Thyroid gland (tissue), 4 donors: ENCODE measurements at regions not wholly inside any gene's neighbourhood (a gene's known extent, or its start where the extent isn't known, plus 50 kb on each side); places are given as distances from the start of the nearest gene placed in this dataset.

ENCODE experiments used
- DNase-seq, 2 donors: peaks; one replicate each; pipeline ENCODE4 v3.0.0-alpha.2; 2019
- H3K27ac ChIP-seq, 3 donors: fragments of 200-600 bp; sonication (generic); 1 replicate in 2 of 3; 2 replicates in 1 of 3; pipeline ENCODE4 v1.5.1; 2016 to 2019; ENCODE audit warnings: mild to moderate bottlenecking in 1 of 3, moderate library complexity in 1 of 3
- H3K27me3 ChIP-seq: fragments of 200-600 bp; sonication (generic); one replicate; pipeline ENCODE4 v1.5.1; 2019
- H3K36me3 ChIP-seq, 2 donors: fragments of 200-600 bp; sonication (generic); one replicate each; pipeline ENCODE4 v1.5.1; 2016 to 2019
- H3K4me1 ChIP-seq, 2 donors: fragments of 200-600 bp; sonication (generic); one replicate each; pipeline ENCODE4 v1.5.1; 2017 to 2019
- H3K4me3 ChIP-seq, 3 donors: fragments of 200-600 bp; sonication (generic); replicated peaks in 1 of 3; 1 replicate in 2 of 3; 2 replicates in 1 of 3; pipeline ENCODE4 v1.5.1; 2016; ENCODE audit warnings: mild to moderate bottlenecking in 1 of 3
- H3K9me3 ChIP-seq: fragments of 200-600 bp; sonication (generic); one replicate; pipeline ENCODE4 v1.5.1; 2017
- CTCF ChIP-seq, 6 experiments: fragments of 200-600 bp in 3 of 6; fragments of 450-650 bp in 3 of 6; sonication (generic) in 3 of 6; IDR thresholded peaks; one replicate each; pipeline ENCODE4 v1.5.1; 2016 to 2019; ENCODE audit warnings: antibody characterized with exemption in 6 of 6, mild to moderate bottlenecking in 2 of 6, inconsistent platforms in 1 of 6, moderate library complexity in 1 of 6
- POLR2A ChIP-seq, 2 donors: fragments of 450-650 bp; IDR thresholded peaks; one replicate each; pipeline ENCODE4 v1.6.1; 2017; ENCODE audit warnings: antibody characterized with exemption in 2 of 2, mild to moderate bottlenecking in 2 of 2, moderate library complexity in 1 of 2
- WGBS, 2 donors: methylation state at CpG; one replicate each; pipeline ENCODE4 v1.1.5; 2017; 5-methylcytosine and 5-hydroxymethylcytosine counted together
- intact Hi-C: fragments of 100-400 bp; cut with DNase I; formaldehyde crosslinking; loops from one replicate; pipeline ENCODE4 v1.15.1; 2023

GRCh38 chr15:73803806-73804205 lies 50.7 kb upstream of the INSYN1 start:
- intact Hi-C loops, result no loop called here
- H3K27ac ChIP-seq, result no peak overlapping the region
- H3K27me3 ChIP-seq, result no peaks in the 10 kb centered on the region

GRCh38 chr15:73805504-73806089 lies 52.4 kb upstream of the INSYN1 start:
- TF ChIP-seq CTCF (IDR thresholded peaks at IDR 0.05) (no peak), POLR2A (IDR thresholded peaks at IDR 0.05) (no peak)
- Histone ChIP-seq H3K27ac (no peak overlapping the region), H3K36me3 (no peaks in the 10 kb centered on the region), H3K4me1 (peaks cover 24 to 30% of the 10 kb centered on the region in 2 donors), H3K4me3 (no peak overlapping the region), H3K9me3 (no peaks in the 10 kb centered on the region), H3K27me3 (no peaks in the 10 kb centered on the region)
- DNase-seq, result no peak
- 87 to 90% methylated on average over 9 of the region's 9 CpGs for WGBS, 2 donors
- intact Hi-C loops, result no loop called here

More at GRCh38 chr15:73803806-73804205, 50.7 kb upstream of the INSYN1 start:
- Histone ChIP-seq H3K4me3 (no peak overlapping the region), H3K9me3 (no peaks in the 10 kb centered on the region), H3K36me3 (no peaks in the 10 kb centered on the region), H3K4me1 (peaks cover 28 to 35% of the 10 kb centered on the region in 2 donors)
- TF ChIP-seq POLR2A (IDR thresholded peaks at IDR 0.05), result no peak
- TF ChIP-seq CTCF (IDR thresholded peaks at IDR 0.05), result no peak
- 96% methylated on average over 2 of the region's 2 CpGs; no CpG with 5 or more reads in 1 of the 2 donors for WGBS, 2 donors
- no peak for DNase-seq

- no peak overlapping the region for H3K4me3 ChIP-seq
- 88 to 90% methylated on average over 12 of the region's 12 CpGs for WGBS, 2 donors
- H3K9me3 ChIP-seq, result no peaks in the 10 kb centered on the region
- H3K4me1 ChIP-seq, result peaks cover 12 to 17% of the 10 kb centered on the region in 2 donors
- H3K27me3 ChIP-seq, result no peaks in the 10 kb centered on the region
- intact Hi-C loops, result no loop called here
- H3K27ac ChIP-seq, result no peak overlapping the region
- DNase-seq, result no peak
- TF ChIP-seq CTCF (IDR thresholded peaks at IDR 0.05) (no peak), POLR2A (IDR thresholded peaks at IDR 0.05) (no peak)
- no peaks in the 10 kb centered on the region for H3K36me3 ChIP-seq
Observed at GRCh38 chr15:73806698-73807483, 53.7 kb upstream of the INSYN1 start.

GRCh38 chr15:73807865-73808264 lies 54.7 kb upstream of the INSYN1 start:
- Histone ChIP-seq H3K4me3 (no peak overlapping the region), H3K27ac (no peak overlapping the region), H3K27me3 (no peaks in the 10 kb centered on the region), H3K9me3 (no peaks in the 10 kb centered on the region), H3K4me1 (peaks cover 4 to 9% of the 10 kb centered on the region in 2 donors), H3K36me3 (no peaks in the 10 kb centered on the region)
- WGBS, 2 donors, result 88 to 89% methylated on average over 4 of the region's 4 CpGs
- TF ChIP-seq CTCF (IDR thresholded peaks at IDR 0.05) (no peak), POLR2A (IDR thresholded peaks at IDR 0.05) (no peak)
- no peak for DNase-seq
- intact Hi-C loops, result no loop called here
